ENCODE measurements at regions not wholly inside any gene's neighbourhood (a gene's known extent, or its start where the extent isn't known, plus 50 kb on each side); places are given as distances from the start of the nearest gene placed in this dataset.

GRCh38 chr20:16945619-16946018 lies 197.5 kb downstream of the OTOR start:
- no peak overlapping the region for H3K27ac ChIP-seq
- TF ChIP-seq CTCF (conservative IDR thresholded peaks at IDR 0.05; ENCODE audit: low read depth, low read length), result no peak
- no peaks in the 10 kb centered on the region for H3K4me1 ChIP-seq (ENCODE audit: low read depth, poor library complexity, severe bottlenecking)
- no peaks in the 10 kb centered on the region for H3K27me3 ChIP-seq (ENCODE audit: insufficient read depth, low read depth)
- H3K4me2 ChIP-seq, result no peak overlapping the region
- no peaks in the 10 kb centered on the region for H3K36me3 ChIP-seq (ENCODE audit: insufficient read depth)
- no peaks in the 10 kb centered on the region for H3K79me2 ChIP-seq (ENCODE audit: insufficient read depth, low read depth)
- H3K4me3 ChIP-seq (IDR thresholded peaks at IDR 0.05; ENCODE audit: insufficient read depth, low read depth, low read length), result no peak overlapping the region
- H2AFZ ChIP-seq (ENCODE audit: low read depth), result no peak overlapping the region
- H3K9ac ChIP-seq, result no peak overlapping the region
- no peaks in the 10 kb centered on the region for H4K20me1 ChIP-seq (ENCODE audit: insufficient read depth)

GRCh38 chr20:16946097-16946496 lies 197.9 kb downstream of the OTOR start:
- no peaks in the 10 kb centered on the region for H3K36me3 ChIP-seq (ENCODE audit: insufficient read depth)
- no peaks in the 10 kb centered on the region for H3K79me2 ChIP-seq (ENCODE audit: insufficient read depth, low read depth)
- H3K9ac ChIP-seq, result no peak overlapping the region
- no peaks in the 10 kb centered on the region for H3K27me3 ChIP-seq (ENCODE audit: insufficient read depth, low read depth)
- TF ChIP-seq CTCF (conservative IDR thresholded peaks at IDR 0.05; ENCODE audit: low read depth, low read length), result no peak
- H3K4me2 ChIP-seq, result no peak overlapping the region
- no peak overlapping the region for H3K27ac ChIP-seq
- H3K4me3 ChIP-seq (IDR thresholded peaks at IDR 0.05; ENCODE audit: insufficient read depth, low read depth, low read length), result no peak overlapping the region
- no peak overlapping the region for H2AFZ ChIP-seq (ENCODE audit: low read depth)
- H4K20me1 ChIP-seq (ENCODE audit: insufficient read depth), result no peaks in the 10 kb centered on the region
- no peaks in the 10 kb centered on the region for H3K4me1 ChIP-seq (ENCODE audit: low read depth, poor library complexity, severe bottlenecking)

- Histone ChIP-seq H3K27me3 (ENCODE audit: insufficient read depth, low read depth) (no peaks in the 10 kb centered on the region), H3K36me3 (ENCODE audit: insufficient read depth) (no peaks in the 10 kb centered on the region), H2AFZ (ENCODE audit: low read depth) (no peak overlapping the region), H3K27ac (no peak overlapping the region), H3K79me2 (ENCODE audit: insufficient read depth, low read depth) (no peaks in the 10 kb centered on the region), H3K4me1 (ENCODE audit: low read depth, poor library complexity, severe bottlenecking) (no peaks in the 10 kb centered on the region), H3K9ac (no peak overlapping the region), H3K4me3 (IDR thresholded peaks at IDR 0.05; ENCODE audit: insufficient read depth, low read depth, low read length) (no peak overlapping the region), H4K20me1 (ENCODE audit: insufficient read depth) (no peaks in the 10 kb centered on the region), H3K4me2 (no peak overlapping the region)
- TF ChIP-seq CTCF (conservative IDR thresholded peaks at IDR 0.05; ENCODE audit: low read depth, low read length), result no peak
Observed at GRCh38 chr20:16947479-16947878, 199.3 kb downstream of the OTOR start.

- no peak overlapping the region for H3K4me3 ChIP-seq (IDR thresholded peaks at IDR 0.05; ENCODE audit: insufficient read depth, low read depth, low read length)
- H3K27me3 ChIP-seq (ENCODE audit: insufficient read depth, low read depth), result no peaks in the 10 kb centered on the region
- no peaks in the 10 kb centered on the region for H4K20me1 ChIP-seq (ENCODE audit: insufficient read depth)
- no peak for TF ChIP-seq CTCF (conservative IDR thresholded peaks at IDR 0.05; ENCODE audit: low read depth, low read length)
- no peak overlapping the region for H2AFZ ChIP-seq (ENCODE audit: low read depth)
- no peak overlapping the region for H3K4me2 ChIP-seq
- H3K4me1 ChIP-seq (ENCODE audit: low read depth, poor library complexity, severe bottlenecking), result no peaks in the 10 kb centered on the region
- no peak overlapping the region for H3K9ac ChIP-seq
- no peak overlapping the region for H3K27ac ChIP-seq
- no peaks in the 10 kb centered on the region for H3K36me3 ChIP-seq (ENCODE audit: insufficient read depth)
- H3K79me2 ChIP-seq (ENCODE audit: insufficient read depth, low read depth), result no peaks in the 10 kb centered on the region
Observed at GRCh38 chr20:16951876-16952275, 203.7 kb downstream of the OTOR start.

- no peak for TF ChIP-seq CTCF (conservative IDR thresholded peaks at IDR 0.05; ENCODE audit: low read depth, low read length)
Observed at GRCh38 chr20:16952965-16953364, 204.8 kb downstream of the OTOR start.

More at GRCh38 chr20:16952965-16953364, 204.8 kb downstream of the OTOR start:
- H3K4me1 ChIP-seq (ENCODE audit: low read depth, poor library complexity, severe bottlenecking), result no peaks in the 10 kb centered on the region
- H3K4me3 ChIP-seq (IDR thresholded peaks at IDR 0.05; ENCODE audit: insufficient read depth, low read depth, low read length), result no peak overlapping the region
- no peak overlapping the region for H3K4me2 ChIP-seq
- no peaks in the 10 kb centered on the region for H4K20me1 ChIP-seq (ENCODE audit: insufficient read depth)
- H2AFZ ChIP-seq (ENCODE audit: low read depth), result no peak overlapping the region
- H3K27me3 ChIP-seq (ENCODE audit: insufficient read depth, low read depth), result no peaks in the 10 kb centered on the region
- H3K36me3 ChIP-seq (ENCODE audit: insufficient read depth), result no peaks in the 10 kb centered on the region
- H3K27ac ChIP-seq, result no peak overlapping the region
- no peaks in the 10 kb centered on the region for H3K79me2 ChIP-seq (ENCODE audit: insufficient read depth, low read depth)
- no peak overlapping the region for H3K9ac ChIP-seq
